Activated CD8-positive, alpha-beta T cell treated with anti-CD3 and anti-CD28 coated beads for 36 hours (primary cell): ENCODE measurements at regions not wholly inside any gene's neighbourhood (a gene's known extent, or its start where the extent isn't known, plus 50 kb on each side); places are given as distances from the start of the nearest gene placed in this dataset.
"Not testable (repeated sequence)": the region's sequence is repeated elsewhere in the genome, so short reads cannot be mapped to it uniquely, and the experiment has no call there.

Experiments used
- ATAC-seq: fragments of 200-7000 bp; cut with Tn5 transposase; one replicate; pipeline ENCODE4 v1.10.0; 2021; ENCODE audit warnings: mild to moderate bottlenecking, moderate library complexity
- CTCF ChIA-PET: fragments of 350-600 bp; sonication (Branson Sonifier 250); formaldehyde crosslinking; loops from one replicate; lab custom pipeline; 2021; ENCODE audit warnings: antibody characterized with exemption; lab: Charles Lee
- POLR2A ChIA-PET: fragments of 350-600 bp; sonication (Branson Sonifier 250); formaldehyde crosslinking; loops from one replicate; lab custom pipeline; 2021; ENCODE audit warnings: antibody characterized with exemption; lab: Charles Lee
- DNase-seq: peaks from one replicate; pipeline ENCODE4 v3.0.0-alpha.2; 2020
- H3K27ac Mint-ChIP-seq: one replicate; pipeline ENCODE4 v1.8.0; 2021; ENCODE audit warnings: mild to moderate bottlenecking, mixed read lengths
- H3K27me3 Mint-ChIP-seq: one replicate; pipeline ENCODE4 v1.8.0; 2021; ENCODE audit warnings: mixed read lengths
- H3K36me3 Mint-ChIP-seq: one replicate; pipeline ENCODE4 v1.8.0; 2021; ENCODE audit warnings: low read depth, mixed read lengths
- H3K4me1 Mint-ChIP-seq: one replicate; pipeline ENCODE4 v1.8.0; 2021; ENCODE audit warnings: low read depth, mixed read lengths
- H3K4me3 Mint-ChIP-seq: one replicate; pipeline ENCODE4 v1.8.0; 2021; ENCODE audit warnings: mild to moderate bottlenecking, moderate library complexity, mixed read lengths
- H3K9me3 Mint-ChIP-seq: one replicate; pipeline ENCODE4 v1.8.0; 2021; ENCODE audit warnings: mixed read lengths
- CTCF ChIP-seq: fragments of 200-600 bp; IDR thresholded peaks from one replicate; pipeline ENCODE4 v1.8.0; 2022; ENCODE audit warnings: antibody characterized with exemption, mild to moderate bottlenecking
- intact Hi-C: fragments of 100-400 bp; cut with micrococcal nuclease; formaldehyde crosslinking; loops from one replicate; pipeline ENCODE4 v1.10.0; 2022

GRCh38 chr2:144982481-144982880 lies 462.6 kb upstream of the ZEB2 start:
- Mint-ChIP-seq H3K4me3 (no peak overlapping the region), H3K36me3 (no peaks in the 10 kb centered on the region), H3K27me3 (peaks cover 2% of the 10 kb centered on the region), H3K4me1 (no peaks in the 10 kb centered on the region), H3K27ac (no peak overlapping the region), H3K9me3 (peaks cover 13% of the 10 kb centered on the region)
- CTCF ChIA-PET = no interaction called here
- POLR2A ChIA-PET = no interaction called here
- TF ChIP-seq CTCF = no peak
- ATAC-seq (no peak), DNase-seq (no peak)
- intact Hi-C loops = no loop called here

- intact Hi-C loops = no loop called here
- DNase-seq (no peak), ATAC-seq (no peak)
- TF ChIP-seq CTCF = no peak
- POLR2A ChIA-PET = no interaction called here
- no peaks in the 10 kb centered on the region for H3K4me1 Mint-ChIP-seq
- peaks cover 3% of the 10 kb centered on the region for H3K9me3 Mint-ChIP-seq
- CTCF ChIA-PET = no interaction called here
- H3K27me3 Mint-ChIP-seq = peaks cover 5% of the 10 kb centered on the region
- no peak overlapping the region for H3K27ac Mint-ChIP-seq
- H3K4me3 Mint-ChIP-seq = no peak overlapping the region
- no peaks in the 10 kb centered on the region for H3K36me3 Mint-ChIP-seq
Observed at GRCh38 chr2:144975881-144976280, 456.0 kb upstream of the ZEB2 start.

- ChIA-PET CTCF (no interaction called here), POLR2A (no interaction called here)
- no peak for ATAC-seq
- H3K27ac Mint-ChIP-seq = no peak overlapping the region
- no peak for DNase-seq
- intact Hi-C loops = no loop called here
- no peak overlapping the region for H3K4me3 Mint-ChIP-seq
- no peak for TF ChIP-seq CTCF
- H3K36me3 Mint-ChIP-seq = no peaks in the 10 kb centered on the region
- H3K27me3 Mint-ChIP-seq = peaks cover 3% of the 10 kb centered on the region
- peaks cover 12% of the 10 kb centered on the region for H3K9me3 Mint-ChIP-seq
- H3K4me1 Mint-ChIP-seq = no peaks in the 10 kb centered on the region
Observed at GRCh38 chr2:144972676-144973075, 452.8 kb upstream of the ZEB2 start.

- no peak for DNase-seq
- Mint-ChIP-seq H3K27me3 (peaks cover 3% of the 10 kb centered on the region), H3K4me1 (no peaks in the 10 kb centered on the region), H3K36me3 (no peaks in the 10 kb centered on the region), H3K4me3 (no peak overlapping the region), H3K9me3 (peaks cover 12% of the 10 kb centered on the region), H3K27ac (no peak overlapping the region)
- TF ChIP-seq CTCF = no peak
- ChIA-PET POLR2A (no interaction called here), CTCF (no interaction called here)
- intact Hi-C loops = no loop called here
- ATAC-seq = no peak
Observed at GRCh38 chr2:144971786-144972335, 451.9 kb upstream of the ZEB2 start.

GRCh38 chr2:144970410-144970809 lies 450.5 kb upstream of the ZEB2 start:
- DNase-seq, H3K4me3 Mint-ChIP-seq, H3K27ac Mint-ChIP-seq, H3K36me3 Mint-ChIP-seq, POLR2A ChIA-PET, H3K27me3 Mint-ChIP-seq, ATAC-seq, intact Hi-C loops, CTCF ChIA-PET, H3K4me1 Mint-ChIP-seq: not testable (repeated sequence)
- peaks cover 13% of the 10 kb centered on the region for H3K9me3 Mint-ChIP-seq

GRCh38 chr2:144969564-144969963 lies 449.6 kb upstream of the ZEB2 start:
- H3K36me3 Mint-ChIP-seq, ATAC-seq, H3K4me3 Mint-ChIP-seq, H3K27ac Mint-ChIP-seq, H3K27me3 Mint-ChIP-seq, DNase-seq, CTCF ChIA-PET, H3K4me1 Mint-ChIP-seq, POLR2A ChIA-PET, intact Hi-C loops: not testable (repeated sequence)
- peaks cover 17% of the 10 kb centered on the region for H3K9me3 Mint-ChIP-seq
